Gastroesophageal sphincter (tissue), 3 donors: ENCODE measurements at regions not wholly inside any gene's neighbourhood (a gene's known extent, or its start where the extent isn't known, plus 50 kb on each side); places are given as distances from the start of the nearest gene placed in this dataset.

Experiments used
- CTCF ChIP-seq, 4 experiments: fragments of 200-600 bp in 2 of 4; fragments of 450-650 bp in 2 of 4; sonication (generic) in 1 of 4; IDR thresholded peaks; one replicate each; pipeline ENCODE4 v1.5.1; 2017 to 2019; ENCODE audit warnings: antibody characterized with exemption in 4 of 4, mild to moderate bottlenecking in 2 of 4, moderate library complexity in 2 of 4
- POLR2A ChIP-seq, 2 donors: fragments of 450-650 bp; IDR thresholded peaks; one replicate each; pipeline ENCODE4 v1.6.1; 2017; ENCODE audit warnings: antibody characterized with exemption in 2 of 2, mild to moderate bottlenecking in 2 of 2, moderate library complexity in 1 of 2

DNA sequence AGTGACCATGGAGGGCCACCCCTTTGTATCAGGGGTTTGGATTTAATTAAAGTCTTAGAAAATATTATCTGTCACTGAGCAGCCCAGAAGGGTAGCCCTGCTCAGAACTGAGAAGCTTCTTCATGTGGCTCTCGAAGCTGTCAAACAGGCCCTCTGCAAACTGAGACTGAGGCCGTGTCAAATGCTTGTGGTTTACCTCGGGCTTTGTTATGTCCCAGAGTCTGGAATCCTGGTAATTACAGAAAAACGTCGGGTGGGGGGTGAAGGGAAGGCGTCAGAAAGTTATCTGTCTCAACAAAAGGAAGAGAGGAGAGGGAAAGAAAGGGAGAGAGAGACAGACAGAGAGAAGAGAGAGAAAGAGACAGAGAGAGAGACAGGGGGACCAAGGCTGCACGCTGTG lies 200.8 kb downstream of the BMP7 start:
- TF ChIP-seq CTCF (IDR thresholded peaks at IDR 0.05) (no peak), POLR2A (IDR thresholded peaks at IDR 0.05) (no peak)
